Common myeloid progenitor, CD34-positive (primary cell): ENCODE measurements at regions not wholly inside any gene's neighbourhood (a gene's known extent, or its start where the extent isn't known, plus 50 kb on each side); places are given as distances from the start of the nearest gene placed in this dataset.

Source experiments
- CTCF ChIA-PET: fragments of 350-600 bp; sonication (Branson Sonifier 250); formaldehyde crosslinking; loops from one replicate; lab custom pipeline; 2021; ENCODE audit warnings: antibody characterized with exemption; lab: Charles Lee
- POLR2A ChIA-PET: fragments of 350-600 bp; sonication (Branson Sonifier 250); formaldehyde crosslinking; loops from one replicate; lab custom pipeline; 2021; ENCODE audit warnings: antibody characterized with exemption; lab: Charles Lee
- DNase-seq, 3 donors: peaks; one replicate each; pipeline versions ENCODE4 v3.0.0 to v3.0.0-alpha.2; 2013
- H3K27ac ChIP-seq, 2 experiments: 1 replicate in 1 of 2; 2 replicates in 1 of 2; pipeline ENCODE4 v1.7.0; 2013; ENCODE audit warnings: inconsistent platforms in 2 of 2, low read length in 2 of 2, mild to moderate bottlenecking in 2 of 2, low read depth in 1 of 2, moderate library complexity in 1 of 2; ENCODE audit not compliant: severe bottlenecking in 2 of 2, insufficient read depth in 1 of 2, poor library complexity in 1 of 2
- H3K27me3 ChIP-seq, 5 experiments: replicated peaks in 2 of 5; 1 replicate in 3 of 5; 2 replicates in 2 of 5; pipeline versions ENCODE4 v1.6.1 to v1.7.0; 2013; ENCODE audit warnings: low read length in 4 of 5, mild to moderate bottlenecking in 2 of 5, moderate library complexity in 2 of 5, inconsistent platforms in 1 of 5; ENCODE audit not compliant: insufficient read depth in 5 of 5, control insufficient read depth in 4 of 5
- H3K36me3 ChIP-seq, 4 experiments: 1 replicate in 2 of 4; 2 replicates in 2 of 4; pipeline versions ENCODE4 v1.6.1 to v1.7.0; 2013; ENCODE audit warnings: low read length in 3 of 4, control low read depth in 1 of 4, mild to moderate bottlenecking in 1 of 4; ENCODE audit not compliant: control insufficient read depth in 4 of 4, insufficient read depth in 4 of 4
- H3K4me1 ChIP-seq, 4 experiments: 1 replicate in 3 of 4; 2 replicates in 1 of 4; pipeline versions ENCODE4 v1.6.1 to v1.7.1; 2013; ENCODE audit warnings: low read length in 3 of 4, mild to moderate bottlenecking in 3 of 4, control low read depth in 1 of 4, inconsistent platforms in 1 of 4, moderate library complexity in 1 of 4; ENCODE audit not compliant: control insufficient read depth in 4 of 4, insufficient read depth in 4 of 4; ENCODE audit errors: control extremely low read depth in 1 of 4
- H3K4me3 ChIP-seq, 7 experiments: 1 replicate in 4 of 7; 2 replicates in 3 of 7; pipeline versions ENCODE4 v1.5.1 to v1.7.0; 2013; ENCODE audit warnings: mild to moderate bottlenecking in 7 of 7, low read length in 6 of 7, moderate library complexity in 6 of 7, inconsistent platforms in 2 of 7, low read depth in 2 of 7, control low read depth in 1 of 7; ENCODE audit not compliant: insufficient read depth in 4 of 7, control insufficient read depth in 1 of 7; ENCODE audit errors: extremely low read depth in 1 of 7
- H3K9me3 ChIP-seq, 5 experiments: 1 replicate in 4 of 5; 2 replicates in 1 of 5; pipeline versions ENCODE4 v1.6.1 to v1.7.1; 2013; ENCODE audit warnings: low read length in 4 of 5, mild to moderate bottlenecking in 2 of 5, inconsistent platforms in 1 of 5, low read depth in 1 of 5, moderate library complexity in 1 of 5; ENCODE audit not compliant: control insufficient read depth in 4 of 5, insufficient read depth in 2 of 5; ENCODE audit errors: control extremely low read depth in 1 of 5
- WGBS: methylation state at CpG from one replicate; pipeline ENCODE4 v1.1.5; 2013; ENCODE audit not compliant: insufficient coverage; 5-methylcytosine and 5-hydroxymethylcytosine counted together

- no CpG with 5 or more reads among the region's 1 CpG for WGBS
- no peaks in the 10 kb centered on the region for H3K4me1 ChIP-seq
- H3K9me3 ChIP-seq = peaks cover 0 to 3% (median 0%) of the 10 kb centered on the region in 5 experiments
- no peak for DNase-seq
- no peaks in the 10 kb centered on the region for H3K27me3 ChIP-seq
- no peak overlapping the region for H3K27ac ChIP-seq
- H3K36me3 ChIP-seq = no peaks in the 10 kb centered on the region
- H3K4me3 ChIP-seq = no peak overlapping the region
- ChIA-PET POLR2A (no interaction called here), CTCF (no interaction called here)
These were observed 50.3 kb upstream of the DENND1B start for GRCh38 chr1:197825541-197825940.
